Panc1 (cell line): ENCODE measurements at regions not wholly inside any gene's neighbourhood (a gene's known extent, or its start where the extent isn't known, plus 50 kb on each side); places are given as distances from the start of the nearest gene placed in this dataset.

Source experiments
- POLR2AphosphoS5 ChIP-seq: IDR thresholded peaks from 2 replicates; pipeline ENCODE4 v1.6.1; 2012; ENCODE audit warnings: mild to moderate bottlenecking, low read depth, low read length, moderate library complexity
- REST ChIP-seq, 2 experiments: IDR thresholded peaks; 2 replicates each; pipeline ENCODE4 v1.6.1; 2011 to 2012; ENCODE audit warnings: low read depth in 2 of 2, control low read depth in 1 of 2, low read length in 1 of 2, mild to moderate bottlenecking in 1 of 2, moderate library complexity in 1 of 2; ENCODE audit not compliant: insufficient read depth in 1 of 2
- TCF7L2 ChIP-seq: IDR thresholded peaks from 2 replicates; pipeline ENCODE4 v1.6.1; 2011; ENCODE audit warnings: mild to moderate bottlenecking, low read depth, low read length, inconsistent platforms
- TF ChIP-seq, protein P1 (sequence below): fragments of 450-650 bp; IDR thresholded peaks from 2 replicates; pipeline ENCODE4 v1.5.1; 2017; ENCODE audit warnings: mild to moderate bottlenecking

- TF ChIP-seq POLR2AphosphoS5 (no peak), TCF7L2 (no peak), REST (IDR thresholded peaks at IDR 0.05; ENCODE audit: insufficient read depth in 1 of 2, low read depth in 2 of 2, low read length in 1 of 2) (no peak)
- TF ChIP-seq, protein P1, sequence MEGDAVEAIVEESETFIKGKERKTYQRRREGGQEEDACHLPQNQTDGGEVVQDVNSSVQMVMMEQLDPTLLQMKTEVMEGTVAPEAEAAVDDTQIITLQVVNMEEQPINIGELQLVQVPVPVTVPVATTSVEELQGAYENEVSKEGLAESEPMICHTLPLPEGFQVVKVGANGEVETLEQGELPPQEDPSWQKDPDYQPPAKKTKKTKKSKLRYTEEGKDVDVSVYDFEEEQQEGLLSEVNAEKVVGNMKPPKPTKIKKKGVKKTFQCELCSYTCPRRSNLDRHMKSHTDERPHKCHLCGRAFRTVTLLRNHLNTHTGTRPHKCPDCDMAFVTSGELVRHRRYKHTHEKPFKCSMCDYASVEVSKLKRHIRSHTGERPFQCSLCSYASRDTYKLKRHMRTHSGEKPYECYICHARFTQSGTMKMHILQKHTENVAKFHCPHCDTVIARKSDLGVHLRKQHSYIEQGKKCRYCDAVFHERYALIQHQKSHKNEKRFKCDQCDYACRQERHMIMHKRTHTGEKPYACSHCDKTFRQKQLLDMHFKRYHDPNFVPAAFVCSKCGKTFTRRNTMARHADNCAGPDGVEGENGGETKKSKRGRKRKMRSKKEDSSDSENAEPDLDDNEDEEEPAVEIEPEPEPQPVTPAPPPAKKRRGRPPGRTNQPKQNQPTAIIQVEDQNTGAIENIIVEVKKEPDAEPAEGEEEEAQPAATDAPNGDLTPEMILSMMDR = no peak
These were observed 90.3 kb upstream of the DISP3 start for GRCh38 chr1:11388617-11389016.
